ENCODE measurements at regions not wholly inside any gene's neighbourhood (a gene's known extent, or its start where the extent isn't known, plus 50 kb on each side); places are given as distances from the start of the nearest gene placed in this dataset.

GRCh38 chr7:17097668-17098297, 200.7 kb upstream of the AHR start:
- TF ChIP-seq ZNF616 (CRISPR knock-in tag; IDR thresholded peaks at IDR 0.05; ENCODE audit: low read depth) (no peak), POLR2AphosphoS5 (IDR thresholded peaks at IDR 0.05; ENCODE audit: low read depth, low read length) (no peak), CTCF (CRISPR knock-in tag; IDR thresholded peaks at IDR 0.05) (no peak), POLR2A (IDR thresholded peaks at IDR 0.05; ENCODE audit: insufficient read depth in 1 of 2, low read depth in 2 of 2, low read length in 2 of 2) (no peak), MYC (CRISPR knock-in tag; IDR thresholded peaks at IDR 0.05; ENCODE audit: borderline replicate concordance) (no peak), EZH2 (conservative IDR thresholded peaks at IDR 0.05; ENCODE audit: low read depth, low read length) (no peak), FOXA1 (IDR thresholded peaks at IDR 0.05) (no peak), FOXA1 (CRISPR knock-in tag; IDR thresholded peaks at IDR 0.05) (no peak), POLR2G (IDR thresholded peaks at IDR 0.05; ENCODE audit: low read depth, low read length) (no peak), GABPA (IDR thresholded peaks at IDR 0.05; ENCODE audit: low read depth, low read length) (no peak), GABPA (CRISPR knock-in tag; IDR thresholded peaks at IDR 0.05; ENCODE audit: low read depth) (no peak), NFE2 (CRISPR knock-in tag; IDR thresholded peaks at IDR 0.05) (no peak), FOXP1 (IDR thresholded peaks at IDR 0.05) (no peak), FOXP1 (CRISPR knock-in tag; IDR thresholded peaks at IDR 0.05) (no peak), CREM (IDR thresholded peaks at IDR 0.05) (no peak), CREM (CRISPR knock-in tag; IDR thresholded peaks at IDR 0.05) (no peak)
- TF ChIP-seq, protein P1, sequence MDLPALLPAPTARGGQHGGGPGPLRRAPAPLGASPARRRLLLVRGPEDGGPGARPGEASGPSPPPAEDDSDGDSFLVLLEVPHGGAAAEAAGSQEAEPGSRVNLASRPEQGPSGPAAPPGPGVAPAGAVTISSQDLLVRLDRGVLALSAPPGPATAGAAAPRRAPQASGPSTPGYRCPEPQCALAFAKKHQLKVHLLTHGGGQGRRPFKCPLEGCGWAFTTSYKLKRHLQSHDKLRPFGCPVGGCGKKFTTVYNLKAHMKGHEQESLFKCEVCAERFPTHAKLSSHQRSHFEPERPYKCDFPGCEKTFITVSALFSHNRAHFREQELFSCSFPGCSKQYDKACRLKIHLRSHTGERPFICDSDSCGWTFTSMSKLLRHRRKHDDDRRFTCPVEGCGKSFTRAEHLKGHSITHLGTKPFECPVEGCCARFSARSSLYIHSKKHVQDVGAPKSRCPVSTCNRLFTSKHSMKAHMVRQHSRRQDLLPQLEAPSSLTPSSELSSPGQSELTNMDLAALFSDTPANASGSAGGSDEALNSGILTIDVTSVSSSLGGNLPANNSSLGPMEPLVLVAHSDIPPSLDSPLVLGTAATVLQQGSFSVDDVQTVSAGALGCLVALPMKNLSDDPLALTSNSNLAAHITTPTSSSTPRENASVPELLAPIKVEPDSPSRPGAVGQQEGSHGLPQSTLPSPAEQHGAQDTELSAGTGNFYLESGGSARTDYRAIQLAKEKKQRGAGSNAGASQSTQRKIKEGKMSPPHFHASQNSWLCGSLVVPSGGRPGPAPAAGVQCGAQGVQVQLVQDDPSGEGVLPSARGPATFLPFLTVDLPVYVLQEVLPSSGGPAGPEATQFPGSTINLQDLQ (CRISPR knock-in tag; IDR thresholded peaks at IDR 0.05) = no peak

All from HepG2 (cell line).